ENCODE measurements at regions not wholly inside any gene's neighbourhood (a gene's known extent, or its start where the extent isn't known, plus 50 kb on each side); places are given as distances from the start of the nearest gene placed in this dataset.

- no peak for TF ChIP-seq TAF7 (optimal IDR thresholded peaks at IDR 0.05; ENCODE audit: borderline replicate concordance, low read depth, low read length)
- no peak for TF ChIP-seq TAF1 (IDR thresholded peaks at IDR 0.05; ENCODE audit: low read depth, low read length)
- TF ChIP-seq CEBPB (IDR thresholded peaks at IDR 0.05; ENCODE audit: low read depth, low read length): no peak
- no peak for TF ChIP-seq RBBP5 (IDR thresholded peaks at IDR 0.05; ENCODE audit: borderline replicate concordance, low read depth, low read length)
Observed at GRCh38 chr7:54141576-54141975, 400.6 kb upstream of the VSTM2A start (continued).

Measured in H1 (cell line).